Adipocyte (in vitro differentiated cells): ENCODE measurements at regions not wholly inside any gene's neighbourhood (a gene's known extent, or its start where the extent isn't known, plus 50 kb on each side); places are given as distances from the start of the nearest gene placed in this dataset.

Experiments used
- DNase-seq: peaks from one replicate; pipeline ENCODE4 v3.0.0-alpha.2; 2015; ENCODE audit warnings: low read depth
- H3K27me3 ChIP-seq: replicated peaks from 2 replicates; pipeline ENCODE4 v1.7.0; 2013; ENCODE audit warnings: mild to moderate bottlenecking, low read length, moderate library complexity; ENCODE audit not compliant: control insufficient read depth, insufficient read depth
- H3K36me3 ChIP-seq: 2 replicates; pipeline ENCODE4 v1.7.0; 2013; ENCODE audit warnings: low read length, mild to moderate bottlenecking, moderate library complexity; ENCODE audit not compliant: control insufficient read depth, insufficient read depth, severe bottlenecking
- H3K4me1 ChIP-seq: 2 replicates; pipeline ENCODE4 v1.7.0; 2013; ENCODE audit warnings: mild to moderate bottlenecking, low read length, moderate library complexity; ENCODE audit not compliant: control insufficient read depth, insufficient read depth
- H3K4me3 ChIP-seq: 2 replicates; pipeline ENCODE4 v1.7.0; 2013; ENCODE audit warnings: mild to moderate bottlenecking, low read length, moderate library complexity
- H3K9ac ChIP-seq: 2 replicates; pipeline ENCODE4 v1.7.0; 2013; ENCODE audit warnings: mild to moderate bottlenecking, low read length, moderate library complexity
- H3K9me3 ChIP-seq: 2 replicates; pipeline ENCODE4 v1.7.0; 2013; ENCODE audit warnings: mild to moderate bottlenecking, low read length, moderate library complexity; ENCODE audit not compliant: control insufficient read depth

DNA sequence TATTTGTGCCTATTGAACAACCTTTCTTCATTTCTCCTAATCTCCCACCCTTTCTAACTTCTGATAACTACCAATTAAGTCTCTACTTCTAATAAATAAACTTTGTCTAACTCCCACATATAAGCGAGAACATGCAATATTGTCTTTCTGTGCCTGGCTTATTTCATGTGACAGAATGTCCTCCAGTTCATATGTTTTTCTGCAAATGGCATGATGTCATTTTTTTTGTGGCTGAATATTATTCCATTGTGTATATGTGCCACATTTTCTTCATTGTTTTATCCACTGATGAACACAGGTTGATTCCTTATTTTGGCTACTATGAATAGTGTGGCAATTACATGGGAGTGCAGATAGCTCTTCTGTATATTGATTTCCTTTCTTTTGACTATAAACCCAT is 1041.5 kb upstream of the MANEA start:
- DNase-seq = no peak
- Histone ChIP-seq H3K36me3 (no peaks in the 10 kb centered on the region), H3K4me1 (no peaks in the 10 kb centered on the region), H3K4me3 (no peak overlapping the region), H3K9me3 (no peaks in the 10 kb centered on the region), H3K27me3 (no peaks in the 10 kb centered on the region), H3K9ac (no peak overlapping the region)

DNA sequence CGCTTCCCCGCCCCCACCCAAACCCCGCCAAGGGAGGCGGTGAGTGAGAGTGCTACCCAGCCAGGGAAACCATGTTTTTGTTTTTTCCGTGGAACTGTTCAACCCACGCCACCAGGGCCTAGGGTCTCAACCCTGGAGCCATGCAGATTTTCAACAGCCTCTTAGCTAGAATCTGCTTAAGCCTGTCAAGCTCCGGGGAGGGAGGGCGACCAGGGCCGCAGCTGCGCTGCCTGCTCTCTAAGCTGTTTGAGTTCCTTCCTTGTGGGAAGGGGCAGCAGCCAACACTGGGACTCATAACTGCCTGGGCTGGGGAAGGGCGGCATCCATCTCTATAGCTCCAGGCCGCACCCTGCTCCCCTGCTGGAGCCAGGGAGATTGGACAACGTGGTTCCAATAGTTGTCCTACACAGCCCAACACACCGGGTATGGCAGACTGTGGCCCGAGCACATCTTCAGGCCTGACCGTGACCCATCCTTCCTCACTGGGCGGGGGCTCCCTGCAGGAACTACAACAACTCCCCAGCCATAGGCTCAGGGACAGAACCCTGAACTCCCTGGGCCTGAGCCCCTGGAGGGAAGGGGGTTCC is 1065.7 kb upstream of the MANEA start:
- Histone ChIP-seq H3K9ac (no peak overlapping the region), H3K4me1 (no peaks in the 10 kb centered on the region), H3K36me3 (no peaks in the 10 kb centered on the region), H3K27me3 (no peaks in the 10 kb centered on the region), H3K9me3 (no peaks in the 10 kb centered on the region), H3K4me3 (no peak overlapping the region)
- no peak for DNase-seq

GRCh38 chr6:94510877-94511276 is 1066.5 kb upstream of the MANEA start:
- Histone ChIP-seq H3K4me1 (no peaks in the 10 kb centered on the region), H3K9me3 (no peaks in the 10 kb centered on the region), H3K4me3 (no peak overlapping the region), H3K27me3 (no peaks in the 10 kb centered on the region), H3K9ac (no peak overlapping the region), H3K36me3 (no peaks in the 10 kb centered on the region)
- no peak for DNase-seq

DNA sequence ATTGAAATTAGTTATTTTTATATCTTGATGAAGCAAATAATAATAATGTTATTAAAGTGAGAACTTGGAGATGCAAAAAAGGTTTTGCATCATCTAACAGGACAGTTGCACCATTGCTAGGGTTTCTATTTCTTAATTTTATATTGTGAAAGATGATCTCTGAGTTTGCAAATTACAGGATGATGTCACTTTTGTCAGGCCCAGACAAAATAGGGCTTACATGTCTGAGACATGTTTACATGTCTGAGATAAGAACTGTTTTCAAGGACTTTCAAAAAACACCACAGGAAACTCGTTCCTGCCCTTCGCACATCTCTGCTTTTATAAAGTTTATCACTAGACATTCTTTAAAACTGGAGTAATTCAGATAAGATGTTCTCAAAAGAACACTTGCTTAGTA is 1075.8 kb upstream of the MANEA start:
- no peaks in the 10 kb centered on the region for H3K36me3 ChIP-seq
- no peak overlapping the region for H3K4me3 ChIP-seq
- no peaks in the 10 kb centered on the region for H3K9me3 ChIP-seq
- peaks cover 8% of the 10 kb centered on the region for H3K4me1 ChIP-seq
- DNase-seq = no peak
- H3K9ac ChIP-seq = no peak overlapping the region
- H3K27me3 ChIP-seq = no peaks in the 10 kb centered on the region

- H3K27me3 ChIP-seq = no peaks in the 10 kb centered on the region
- no peaks in the 10 kb centered on the region for H3K36me3 ChIP-seq
- no peak for DNase-seq
- H3K9ac ChIP-seq = no peak overlapping the region
- H3K9me3 ChIP-seq = no peaks in the 10 kb centered on the region
- no peak overlapping the region for H3K4me3 ChIP-seq
- peaks cover 8% of the 10 kb centered on the region for H3K4me1 ChIP-seq
Observed at GRCh38 chr6:94498099-94498498, 1078.7 kb upstream of the EPHA7 start.

DNA sequence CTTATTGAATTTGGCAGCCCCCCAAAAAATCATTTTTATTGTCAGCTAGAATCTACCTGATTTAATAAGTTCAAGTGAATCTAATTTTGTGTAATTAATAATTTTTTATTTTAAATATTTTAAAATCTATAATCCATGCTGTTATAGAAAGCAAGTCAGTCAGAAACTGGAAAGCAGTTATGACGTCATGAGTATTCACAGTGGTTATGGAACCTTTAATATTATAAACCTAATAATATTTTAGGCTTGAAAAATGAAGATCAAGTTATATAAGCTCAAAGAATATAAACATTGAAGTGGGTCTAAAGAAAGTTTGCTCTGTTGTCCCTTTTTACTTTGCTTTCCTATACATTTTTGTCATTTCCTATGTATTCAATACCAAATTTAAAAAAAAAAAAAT is 1075.1 kb upstream of the EPHA7 start:
- Histone ChIP-seq H3K4me3 (no peak overlapping the region), H3K4me1 (no peaks in the 10 kb centered on the region)
- no peak for DNase-seq

GRCh38 chr6:94487371-94487770 is 1068.0 kb upstream of the EPHA7 start:
- Histone ChIP-seq H3K9ac (no peak overlapping the region), H3K4me3 (no peak overlapping the region), H3K36me3 (no peaks in the 10 kb centered on the region), H3K9me3 (no peaks in the 10 kb centered on the region), H3K4me1 (no peaks in the 10 kb centered on the region), H3K27me3 (no peaks in the 10 kb centered on the region)
- no peak for DNase-seq

More for the DNA sequence above, 1075.1 kb upstream of the EPHA7 start:
- no peaks in the 10 kb centered on the region for H3K36me3 ChIP-seq
- no peaks in the 10 kb centered on the region for H3K27me3 ChIP-seq
- H3K9ac ChIP-seq = no peak overlapping the region
- no peaks in the 10 kb centered on the region for H3K9me3 ChIP-seq

- H3K4me3 ChIP-seq = no peak overlapping the region
- no peak overlapping the region for H3K9ac ChIP-seq
Observed at GRCh38 chr6:94478133-94479005, 1059.0 kb upstream of the EPHA7 start.

GRCh38 chr6:94468830-94469229 is 1049.5 kb upstream of the EPHA7 start:
- DNase-seq = no peak
- Histone ChIP-seq H3K4me3 (no peak overlapping the region), H3K9ac (no peak overlapping the region), H3K36me3 (no peaks in the 10 kb centered on the region), H3K9me3 (no peaks in the 10 kb centered on the region), H3K27me3 (no peaks in the 10 kb centered on the region), H3K4me1 (no peaks in the 10 kb centered on the region)

More at GRCh38 chr6:94478133-94479005, 1059.0 kb upstream of the EPHA7 start:
- Histone ChIP-seq H3K4me1 (no peaks in the 10 kb centered on the region), H3K36me3 (no peaks in the 10 kb centered on the region), H3K9me3 (peaks cover 12% of the 10 kb centered on the region), H3K27me3 (no peaks in the 10 kb centered on the region)
- DNase-seq = no peak

GRCh38 chr6:94464018-94464510 is 1044.7 kb upstream of the EPHA7 start:
- Histone ChIP-seq H3K27me3 (no peaks in the 10 kb centered on the region), H3K9ac (no peak overlapping the region), H3K9me3 (peaks cover 2% of the 10 kb centered on the region), H3K36me3 (no peaks in the 10 kb centered on the region), H3K4me3 (no peak overlapping the region), H3K4me1 (no peaks in the 10 kb centered on the region)
- no peak for DNase-seq

- no peak for DNase-seq
- Histone ChIP-seq H3K4me3 (no peak overlapping the region), H3K4me1 (no peaks in the 10 kb centered on the region), H3K9me3 (peaks cover 2% of the 10 kb centered on the region), H3K36me3 (no peaks in the 10 kb centered on the region), H3K9ac (no peak overlapping the region), H3K27me3 (no peaks in the 10 kb centered on the region)
Observed at GRCh38 chr6:94463306-94463705, 1043.9 kb upstream of the EPHA7 start.
